Mesendoderm (in vitro differentiated cells): ENCODE measurements at regions not wholly inside any gene's neighbourhood (a gene's known extent, or its start where the extent isn't known, plus 50 kb on each side); places are given as distances from the start of the nearest gene placed in this dataset.

ENCODE experiments used
- DNase-seq: peaks from one replicate; pipeline ENCODE4 v3.0.0; 2013
- H2AK5ac ChIP-seq: 2 replicates; pipeline ENCODE4 v1.6.1; 2013; ENCODE audit warnings: low read length, inconsistent platforms
- H2BK120ac ChIP-seq: 2 replicates; pipeline ENCODE4 v1.6.1; 2013; ENCODE audit warnings: low read depth, mild to moderate bottlenecking, low read length, moderate library complexity, mixed read lengths
- H2BK15ac ChIP-seq: replicated peaks from 2 replicates; pipeline ENCODE4 v1.6.1; 2013; ENCODE audit warnings: low read depth, mild to moderate bottlenecking, moderate library complexity
- H2BK5ac ChIP-seq: 2 replicates; pipeline ENCODE4 v1.6.1; 2013; ENCODE audit warnings: low read length, inconsistent platforms
- H3K18ac ChIP-seq: 2 replicates; pipeline ENCODE4 v1.6.1; 2013; ENCODE audit warnings: mild to moderate bottlenecking, low read length, mixed read lengths
- H3K23ac ChIP-seq: one replicate; pipeline ENCODE4 v1.6.1; 2013; ENCODE audit warnings: low read length
- H3K27ac ChIP-seq: 2 replicates; pipeline ENCODE4 v1.5.1; 2013; ENCODE audit warnings: low read depth, mild to moderate bottlenecking, inconsistent platforms, low read length, moderate library complexity
- H3K27me3 ChIP-seq: 2 replicates; pipeline ENCODE4 v1.6.1; 2013; ENCODE audit warnings: low read length, control low read depth, mild to moderate bottlenecking, inconsistent platforms; ENCODE audit not compliant: insufficient read depth, poor library complexity
- H3K36me3 ChIP-seq: 2 replicates; pipeline ENCODE4 v1.6.1; 2013; ENCODE audit warnings: low read length, inconsistent platforms; ENCODE audit not compliant: control insufficient read depth, insufficient read depth
- H3K4ac ChIP-seq: one replicate; pipeline ENCODE4 v1.6.1; 2013; ENCODE audit warnings: low read depth, mild to moderate bottlenecking, low read length, moderate library complexity
- H3K4me1 ChIP-seq: 2 replicates; pipeline ENCODE4 v1.6.1; 2013; ENCODE audit warnings: low read depth, low read length, inconsistent platforms; ENCODE audit not compliant: control insufficient read depth
- H3K4me2 ChIP-seq: 2 replicates; pipeline ENCODE4 v1.6.1; 2013; ENCODE audit warnings: low read length
- H3K4me3 ChIP-seq: 2 replicates; pipeline ENCODE4 v1.5.1; 2013; ENCODE audit warnings: mild to moderate bottlenecking, low read length
- H3K56ac ChIP-seq: one replicate; pipeline ENCODE4 v1.6.1; 2013; ENCODE audit warnings: low read length
- H3K79me1 ChIP-seq: 2 replicates; pipeline ENCODE4 v1.6.1; 2013; ENCODE audit warnings: low read length, inconsistent platforms
- H3K79me2 ChIP-seq: 2 replicates; pipeline ENCODE4 v1.6.1; 2013; ENCODE audit warnings: mild to moderate bottlenecking, low read length; ENCODE audit not compliant: control insufficient read depth, insufficient read depth
- H3K9ac ChIP-seq: 2 replicates; pipeline ENCODE4 v1.6.1; 2013; ENCODE audit warnings: low read length, inconsistent platforms
- H4K5ac ChIP-seq: one replicate; pipeline ENCODE4 v1.6.1; 2013; ENCODE audit warnings: low read length
- H4K8ac ChIP-seq: one replicate; pipeline ENCODE4 v1.6.1; 2013; ENCODE audit warnings: low read depth, mild to moderate bottlenecking, control low read depth, low read length, moderate library complexity
- WGBS: extraction: QIAGEN DNeasy Blood & Tissue Kit; methylation state at CpG from one replicate; pipeline ENCODE4 v1.1.7; 2013; ENCODE audit warnings: low lambda C conversion rate, missing lambda C conversion rate; ENCODE audit not compliant: insufficient coverage; ENCODE audit errors: extremely low coverage; 5-methylcytosine and 5-hydroxymethylcytosine counted together

- Histone ChIP-seq H3K4me3 (no peak overlapping the region), H3K4ac (no peak overlapping the region), H2BK5ac (no peak overlapping the region), H3K27ac (no peak overlapping the region), H3K18ac (no peak overlapping the region), H3K79me2 (no peaks in the 10 kb centered on the region), H3K79me1 (no peaks in the 10 kb centered on the region), H2BK15ac (no peak overlapping the region), H3K27me3 (no peaks in the 10 kb centered on the region), H4K5ac (no peak overlapping the region), H3K9ac (no peak overlapping the region), H3K4me2 (no peak overlapping the region), H4K8ac (no peak overlapping the region), H2BK120ac (no peak overlapping the region), H3K56ac (no peak overlapping the region), H3K4me1 (no peaks in the 10 kb centered on the region), H3K23ac (no peak overlapping the region), H3K36me3 (no peaks in the 10 kb centered on the region), H2AK5ac (no peak overlapping the region)
- no CpG with 5 or more reads among the region's 4 CpGs for WGBS
- DNase-seq, result no peak
These were observed 172.6 kb downstream of the SUDS3 start for GRCh38 chr12:118548887-118549509.

- H3K18ac ChIP-seq, result no peak overlapping the region
- no CpG with 5 or more reads among the region's 8 CpGs for WGBS
- H3K4me1 ChIP-seq, result no peaks in the 10 kb centered on the region
- no peak overlapping the region for H3K4ac ChIP-seq
- H3K27me3 ChIP-seq, result no peaks in the 10 kb centered on the region
- no peak overlapping the region for H2BK5ac ChIP-seq
- no peak overlapping the region for H3K4me2 ChIP-seq
- peak; percentile 7 for DNase-seq
- H4K8ac ChIP-seq, result no peak overlapping the region
- H3K4me3 ChIP-seq, result no peak overlapping the region
- H3K27ac ChIP-seq, result no peak overlapping the region
- H3K36me3 ChIP-seq, result no peaks in the 10 kb centered on the region
- no peak overlapping the region for H3K9ac ChIP-seq
- H3K56ac ChIP-seq, result no peak overlapping the region
- no peak overlapping the region for H2BK120ac ChIP-seq
- no peak overlapping the region for H4K5ac ChIP-seq
- H3K23ac ChIP-seq, result peak overlapping the region; percentile 45
- no peak overlapping the region for H2AK5ac ChIP-seq
- H2BK15ac ChIP-seq, result no peak overlapping the region
- H3K79me2 ChIP-seq, result no peaks in the 10 kb centered on the region
- H3K79me1 ChIP-seq, result no peaks in the 10 kb centered on the region
These were observed 173.2 kb downstream of the SUDS3 start for GRCh38 chr12:118549510-118549980.

- Histone ChIP-seq H3K27ac (no peak overlapping the region), H4K8ac (no peak overlapping the region), H3K79me2 (no peaks in the 10 kb centered on the region), H4K5ac (no peak overlapping the region), H3K4me3 (no peak overlapping the region), H2BK5ac (no peak overlapping the region), H3K56ac (no peak overlapping the region), H2AK5ac (no peak overlapping the region), H3K27me3 (no peaks in the 10 kb centered on the region), H3K4me1 (no peaks in the 10 kb centered on the region), H3K9ac (no peak overlapping the region), H3K18ac (no peak overlapping the region), H3K4ac (no peak overlapping the region), H3K36me3 (no peaks in the 10 kb centered on the region), H2BK120ac (no peak overlapping the region), H3K23ac (no peak overlapping the region), H2BK15ac (no peak overlapping the region), H3K4me2 (no peak overlapping the region), H3K79me1 (no peaks in the 10 kb centered on the region)
- peak; percentile 64 for DNase-seq
- WGBS, result no CpG with 5 or more reads among the region's 5 CpGs
These were observed 177.6 kb downstream of the SUDS3 start for GRCh38 chr12:118553856-118554504.

GRCh38 chr12:118558941-118559340, 182.6 kb downstream of the SUDS3 start:
- no peak overlapping the region for H3K4ac ChIP-seq
- H2BK120ac ChIP-seq, result no peak overlapping the region
- no peaks in the 10 kb centered on the region for H3K27me3 ChIP-seq
- H4K8ac ChIP-seq, result no peak overlapping the region
- no peak overlapping the region for H3K4me3 ChIP-seq
- no peak overlapping the region for H3K56ac ChIP-seq
- no peaks in the 10 kb centered on the region for H3K36me3 ChIP-seq
- H3K4me1 ChIP-seq, result no peaks in the 10 kb centered on the region
- H3K9ac ChIP-seq, result no peak overlapping the region
- H4K5ac ChIP-seq, result no peak overlapping the region
- no peaks in the 10 kb centered on the region for H3K79me1 ChIP-seq
- no peak overlapping the region for H3K18ac ChIP-seq
- H2AK5ac ChIP-seq, result no peak overlapping the region
- no CpG with 5 or more reads among the region's 4 CpGs for whole genome bisulfite sequencing
- DNase-seq, result no peak
- H3K4me2 ChIP-seq, result no peak overlapping the region
- H3K23ac ChIP-seq, result no peak overlapping the region
- no peak overlapping the region for H3K27ac ChIP-seq
- no peaks in the 10 kb centered on the region for H3K79me2 ChIP-seq
- H2BK15ac ChIP-seq, result no peak overlapping the region
- no peak overlapping the region for H2BK5ac ChIP-seq

GRCh38 chr12:118560733-118561132, 184.4 kb downstream of the SUDS3 start:
- no peak overlapping the region for H3K9ac ChIP-seq
- H3K23ac ChIP-seq, result no peak overlapping the region
- no peak overlapping the region for H3K4me2 ChIP-seq
- no peaks in the 10 kb centered on the region for H3K36me3 ChIP-seq
- H2BK5ac ChIP-seq, result no peak overlapping the region
- no peak for DNase-seq
- H3K56ac ChIP-seq, result no peak overlapping the region
- H2BK120ac ChIP-seq, result no peak overlapping the region
- no peaks in the 10 kb centered on the region for H3K79me2 ChIP-seq
- no peak overlapping the region for H3K27ac ChIP-seq
- no peak overlapping the region for H2BK15ac ChIP-seq
- H4K5ac ChIP-seq, result no peak overlapping the region
- H3K18ac ChIP-seq, result no peak overlapping the region
- H3K79me1 ChIP-seq, result no peaks in the 10 kb centered on the region
- no peak overlapping the region for H3K4me3 ChIP-seq
- H3K4ac ChIP-seq, result no peak overlapping the region
- H3K4me1 ChIP-seq, result no peaks in the 10 kb centered on the region
- H4K8ac ChIP-seq, result no peak overlapping the region
- no peak overlapping the region for H2AK5ac ChIP-seq
- H3K27me3 ChIP-seq, result no peaks in the 10 kb centered on the region
- WGBS, result no CpG with 5 or more reads among the region's 4 CpGs
